ENCODE measurements at regions not wholly inside any gene's neighbourhood (a gene's known extent, or its start where the extent isn't known, plus 50 kb on each side); places are given as distances from the start of the nearest gene placed in this dataset.

DNA sequence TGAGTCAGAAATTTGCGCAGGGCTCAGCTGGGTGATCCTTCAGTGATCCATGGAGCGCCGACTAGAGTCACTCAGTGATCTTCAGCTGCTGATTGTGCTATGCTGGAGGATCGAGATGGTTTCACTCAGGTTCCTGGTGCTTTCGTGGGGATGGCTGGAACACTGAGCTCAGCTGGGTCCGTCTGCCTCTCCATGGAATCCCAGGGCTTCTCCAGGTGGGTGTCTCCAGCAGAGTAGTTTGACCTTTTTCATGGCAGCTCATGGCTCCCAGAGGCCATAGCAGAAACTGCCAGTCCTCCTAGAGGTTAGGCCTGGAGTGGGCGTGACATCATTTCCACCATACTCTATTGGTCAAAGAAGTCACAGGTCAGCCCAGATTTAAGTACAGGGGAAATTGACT, 88.8 kb upstream of the SIRPA start:
- Histone ChIP-seq H3K36me3 (ENCODE audit: insufficient read depth, low read length) (no peaks in the 10 kb centered on the region), H3K4me1 (ENCODE audit: insufficient read depth, low read length) (peaks cover 43% of the 10 kb centered on the region), H3K4me2 (ENCODE audit: insufficient read depth, low read length) (no peak overlapping the region), H4K20me1 (ENCODE audit: insufficient read depth, low read length) (no peaks in the 10 kb centered on the region), H3K27ac (ENCODE audit: low read depth, low read length) (no peak overlapping the region), H2AFZ (ENCODE audit: low read length) (no peak overlapping the region), H3K9me3 (ENCODE audit: low read depth, low read length) (no peaks in the 10 kb centered on the region), H3K79me2 (ENCODE audit: insufficient read depth, low read length) (no peaks in the 10 kb centered on the region), H3K27me3 (ENCODE audit: insufficient read depth, low read length) (no peaks in the 10 kb centered on the region), H3K4me3 (ENCODE audit: insufficient read depth, low read length) (no peak overlapping the region)
- DNase-seq (ENCODE audit: insufficient read length, low spot score, missing footprints): no peak
- TF ChIP-seq, protein P1, sequence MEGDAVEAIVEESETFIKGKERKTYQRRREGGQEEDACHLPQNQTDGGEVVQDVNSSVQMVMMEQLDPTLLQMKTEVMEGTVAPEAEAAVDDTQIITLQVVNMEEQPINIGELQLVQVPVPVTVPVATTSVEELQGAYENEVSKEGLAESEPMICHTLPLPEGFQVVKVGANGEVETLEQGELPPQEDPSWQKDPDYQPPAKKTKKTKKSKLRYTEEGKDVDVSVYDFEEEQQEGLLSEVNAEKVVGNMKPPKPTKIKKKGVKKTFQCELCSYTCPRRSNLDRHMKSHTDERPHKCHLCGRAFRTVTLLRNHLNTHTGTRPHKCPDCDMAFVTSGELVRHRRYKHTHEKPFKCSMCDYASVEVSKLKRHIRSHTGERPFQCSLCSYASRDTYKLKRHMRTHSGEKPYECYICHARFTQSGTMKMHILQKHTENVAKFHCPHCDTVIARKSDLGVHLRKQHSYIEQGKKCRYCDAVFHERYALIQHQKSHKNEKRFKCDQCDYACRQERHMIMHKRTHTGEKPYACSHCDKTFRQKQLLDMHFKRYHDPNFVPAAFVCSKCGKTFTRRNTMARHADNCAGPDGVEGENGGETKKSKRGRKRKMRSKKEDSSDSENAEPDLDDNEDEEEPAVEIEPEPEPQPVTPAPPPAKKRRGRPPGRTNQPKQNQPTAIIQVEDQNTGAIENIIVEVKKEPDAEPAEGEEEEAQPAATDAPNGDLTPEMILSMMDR (IDR thresholded peaks at IDR 0.05; ENCODE audit: extremely low read depth, low read depth, low read length): no peak

DNA sequence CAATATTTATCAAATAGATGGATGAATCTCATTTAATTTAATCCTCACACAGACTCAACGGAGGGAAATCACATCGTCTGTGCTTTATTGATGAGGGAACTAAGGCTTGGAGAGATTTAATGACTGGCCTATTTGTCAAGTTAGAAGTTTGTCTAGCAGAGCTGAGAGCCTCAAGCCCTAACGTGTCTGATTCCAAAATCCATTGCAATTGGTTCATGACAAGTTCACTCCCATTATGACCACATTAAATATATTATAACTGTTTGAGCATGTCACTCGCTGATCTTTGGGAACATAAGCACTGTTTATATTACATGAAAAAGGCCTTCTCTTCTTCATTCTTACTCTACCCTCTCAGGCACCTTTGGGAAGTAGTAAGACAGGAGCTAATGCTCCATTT, 89.4 kb upstream of the SIRPA start:
- H3K4me1 ChIP-seq (ENCODE audit: insufficient read depth, low read length): peaks cover 36% of the 10 kb centered on the region
- no peak overlapping the region for H3K4me2 ChIP-seq (ENCODE audit: insufficient read depth, low read length)
- no peak overlapping the region for H3K27ac ChIP-seq (ENCODE audit: low read depth, low read length)
- H3K9me3 ChIP-seq (ENCODE audit: low read depth, low read length): no peaks in the 10 kb centered on the region
- DNase-seq (ENCODE audit: insufficient read length, low spot score, missing footprints): no peak
- TF ChIP-seq, protein P1 (IDR thresholded peaks at IDR 0.05; ENCODE audit: extremely low read depth, low read depth, low read length): no peak
- H3K27me3 ChIP-seq (ENCODE audit: insufficient read depth, low read length): no peaks in the 10 kb centered on the region
- no peak overlapping the region for H3K4me3 ChIP-seq (ENCODE audit: insufficient read depth, low read length)
- H3K36me3 ChIP-seq (ENCODE audit: insufficient read depth, low read length): no peaks in the 10 kb centered on the region
- H3K79me2 ChIP-seq (ENCODE audit: insufficient read depth, low read length): no peaks in the 10 kb centered on the region
- no peaks in the 10 kb centered on the region for H4K20me1 ChIP-seq (ENCODE audit: insufficient read depth, low read length)
- no peak overlapping the region for H2AFZ ChIP-seq (ENCODE audit: low read length)

DNA sequence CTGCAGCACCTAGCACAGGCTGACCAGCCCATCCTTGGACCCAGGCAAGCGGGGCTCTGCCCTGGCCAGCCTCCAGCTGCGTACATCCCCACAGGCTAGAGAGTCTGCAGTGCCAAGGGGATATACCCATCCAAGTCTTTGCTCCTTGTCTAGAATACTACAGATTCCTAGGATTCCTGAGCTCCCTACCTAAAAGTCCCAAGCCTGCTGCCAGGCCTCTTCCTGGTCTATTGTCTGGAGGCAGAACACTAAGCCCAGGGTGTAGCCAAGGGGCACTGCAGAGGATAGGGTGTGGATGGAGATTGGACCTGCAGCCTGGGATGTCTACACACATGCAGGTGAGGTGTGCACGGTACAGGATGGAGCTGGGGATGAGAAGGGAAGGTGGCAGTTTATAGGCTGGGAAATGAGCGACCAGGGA, 90.0 kb upstream of the SIRPA start:
- Histone ChIP-seq H2AFZ (ENCODE audit: low read length) (no peak overlapping the region), H3K9me3 (ENCODE audit: low read depth, low read length) (no peaks in the 10 kb centered on the region), H3K4me2 (ENCODE audit: insufficient read depth, low read length) (no peak overlapping the region), H3K4me1 (ENCODE audit: insufficient read depth, low read length) (peaks cover 30% of the 10 kb centered on the region), H3K27ac (ENCODE audit: low read depth, low read length) (no peak overlapping the region), H4K20me1 (ENCODE audit: insufficient read depth, low read length) (no peaks in the 10 kb centered on the region), H3K36me3 (ENCODE audit: insufficient read depth, low read length) (no peaks in the 10 kb centered on the region), H3K27me3 (ENCODE audit: insufficient read depth, low read length) (no peaks in the 10 kb centered on the region), H3K4me3 (ENCODE audit: insufficient read depth, low read length) (no peak overlapping the region), H3K79me2 (ENCODE audit: insufficient read depth, low read length) (no peaks in the 10 kb centered on the region)
- TF ChIP-seq, protein P1 (IDR thresholded peaks at IDR 0.05; ENCODE audit: extremely low read depth, low read depth, low read length): no peak
- DNase-seq (ENCODE audit: insufficient read length, low spot score, missing footprints): no peak

DNA sequence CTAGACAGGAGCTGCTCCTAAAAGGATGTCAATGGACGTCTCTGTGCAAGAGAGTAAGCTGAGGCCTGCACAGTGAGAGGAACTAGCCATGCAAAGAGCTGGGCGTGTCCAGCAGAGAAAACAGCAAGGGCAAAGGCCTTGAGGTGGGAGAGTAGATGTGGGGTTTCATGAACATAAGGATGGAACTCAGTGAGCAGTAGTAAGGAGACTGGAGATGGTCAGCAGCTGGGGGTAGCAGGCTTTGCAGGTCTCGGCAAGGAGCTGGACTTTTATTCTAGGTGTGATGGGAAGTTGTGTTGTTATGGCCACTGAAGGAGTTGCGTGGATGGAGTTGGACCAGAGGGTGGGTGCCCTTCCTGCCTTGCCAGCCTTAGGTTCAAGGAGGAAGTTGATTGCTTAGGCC, 90.7 kb upstream of the SIRPA start:
- Histone ChIP-seq H4K20me1 (ENCODE audit: insufficient read depth, low read length) (no peaks in the 10 kb centered on the region), H2AFZ (ENCODE audit: low read length) (no peak overlapping the region), H3K9me3 (ENCODE audit: low read depth, low read length) (no peaks in the 10 kb centered on the region), H3K4me1 (ENCODE audit: insufficient read depth, low read length) (peaks cover 24% of the 10 kb centered on the region), H3K36me3 (ENCODE audit: insufficient read depth, low read length) (no peaks in the 10 kb centered on the region), H3K27ac (ENCODE audit: low read depth, low read length) (no peak overlapping the region), H3K4me2 (ENCODE audit: insufficient read depth, low read length) (no peak overlapping the region), H3K4me3 (ENCODE audit: insufficient read depth, low read length) (no peak overlapping the region), H3K79me2 (ENCODE audit: insufficient read depth, low read length) (no peaks in the 10 kb centered on the region), H3K27me3 (ENCODE audit: insufficient read depth, low read length) (no peaks in the 10 kb centered on the region)
- no peak for DNase-seq (ENCODE audit: insufficient read length, low spot score, missing footprints)
- TF ChIP-seq, protein P1 (IDR thresholded peaks at IDR 0.05; ENCODE audit: extremely low read depth, low read depth, low read length): no peak

All from osteoblast (primary cell).